ENCODE measurements at regions not wholly inside any gene's neighbourhood (a gene's known extent, or its start where the extent isn't known, plus 50 kb on each side); places are given as distances from the start of the nearest gene placed in this dataset.

DNA sequence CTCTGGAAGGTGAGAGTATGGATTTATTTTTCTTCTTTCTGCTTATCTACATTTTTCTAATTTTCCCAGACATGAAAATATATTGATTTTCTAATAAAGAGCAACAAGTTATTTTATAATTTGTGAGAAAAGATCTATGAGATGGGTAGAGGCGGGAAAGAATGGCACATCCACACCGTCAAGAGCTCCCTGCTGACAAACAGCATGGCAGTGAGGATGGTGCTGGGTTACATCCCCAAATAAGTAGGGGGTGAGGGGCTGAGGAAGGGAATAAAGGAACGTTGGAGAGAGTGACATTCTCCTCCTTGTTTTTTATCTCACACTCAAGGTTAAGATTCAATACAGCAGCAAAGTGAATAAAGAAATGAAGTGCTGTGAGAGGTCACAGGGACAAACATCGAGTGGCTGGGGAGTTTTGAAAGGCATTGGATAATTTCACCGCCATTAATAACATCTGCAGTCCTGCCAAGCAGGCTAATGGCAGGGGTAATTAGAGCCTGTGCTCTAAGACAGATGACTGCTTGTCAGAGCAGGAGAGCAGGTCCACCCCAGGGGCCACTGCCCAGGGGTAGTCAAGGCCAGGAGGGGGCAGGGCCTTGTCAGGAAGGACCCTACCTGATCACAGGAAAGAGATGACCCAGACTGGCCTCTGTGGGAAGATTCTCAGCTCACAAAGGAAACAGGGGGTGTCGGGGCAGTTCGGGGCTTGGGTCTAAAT lies 323.8 kb downstream of the FBXW7 start:
- DNase-seq, result no peak
- Histone ChIP-seq H3K36me3 (ENCODE audit: control insufficient read depth in 4 of 4, insufficient read depth in 4 of 4, low read length in 3 of 4) (no peaks in the 10 kb centered on the region), H3K27me3 (replicated peaks in 2 of 5; ENCODE audit: control insufficient read depth in 4 of 5, insufficient read depth in 5 of 5, low read length in 4 of 5) (peaks cover 0 to 7% (median 0%) of the 10 kb centered on the region in 5 experiments), H3K27ac (ENCODE audit: insufficient read depth in 1 of 2, low read depth in 1 of 2, low read length in 2 of 2, poor library complexity in 1 of 2, severe bottlenecking in 2 of 2) (no peak overlapping the region), H3K9me3 (ENCODE audit: control extremely low read depth in 1 of 5, control insufficient read depth in 4 of 5, insufficient read depth in 2 of 5, low read depth in 1 of 5, low read length in 4 of 5) (peaks cover 0 to 4% (median 3%) of the 10 kb centered on the region in 5 experiments), H3K4me1 (ENCODE audit: control extremely low read depth in 1 of 4, control insufficient read depth in 4 of 4, insufficient read depth in 4 of 4, low read length in 3 of 4) (no peaks in the 10 kb centered on the region), H3K4me3 (ENCODE audit: control insufficient read depth in 1 of 7, extremely low read depth in 1 of 7, insufficient read depth in 4 of 7, low read depth in 2 of 7, low read length in 6 of 7) (no peak overlapping the region)
- ChIA-PET CTCF (no interaction called here), POLR2A (no interaction called here)
- WGBS (ENCODE audit: insufficient coverage), result 93% methylated on average over 4 of the region's 7 CpGs

- ChIA-PET POLR2A (no interaction called here), CTCF (no interaction called here)
- Histone ChIP-seq H3K27me3 (replicated peaks in 2 of 5; ENCODE audit: control insufficient read depth in 4 of 5, insufficient read depth in 5 of 5, low read length in 4 of 5) (peaks cover 0 to 11% (median 0%) of the 10 kb centered on the region in 5 experiments), H3K4me3 (ENCODE audit: control insufficient read depth in 1 of 7, extremely low read depth in 1 of 7, insufficient read depth in 4 of 7, low read depth in 2 of 7, low read length in 6 of 7) (no peak overlapping the region), H3K9me3 (ENCODE audit: control extremely low read depth in 1 of 5, control insufficient read depth in 4 of 5, insufficient read depth in 2 of 5, low read depth in 1 of 5, low read length in 4 of 5) (peaks cover 0 to 4% (median 1%) of the 10 kb centered on the region in 5 experiments), H3K27ac (ENCODE audit: insufficient read depth in 1 of 2, low read depth in 1 of 2, low read length in 2 of 2, poor library complexity in 1 of 2, severe bottlenecking in 2 of 2) (no peak overlapping the region), H3K4me1 (ENCODE audit: control extremely low read depth in 1 of 4, control insufficient read depth in 4 of 4, insufficient read depth in 4 of 4, low read length in 3 of 4) (no peaks in the 10 kb centered on the region), H3K36me3 (ENCODE audit: control insufficient read depth in 4 of 4, insufficient read depth in 4 of 4, low read length in 3 of 4) (no peaks in the 10 kb centered on the region)
- 100% methylated on average over 3 of the region's 4 CpGs for WGBS (ENCODE audit: insufficient coverage)
- DNase-seq, result no peak
Observed at GRCh38 chr4:152209772-152210493, 326.0 kb downstream of the FBXW7 start.

- 86% methylated on average over 1 of the region's 2 CpGs for WGBS (ENCODE audit: insufficient coverage)
- Histone ChIP-seq H3K4me3 (ENCODE audit: control insufficient read depth in 1 of 7, extremely low read depth in 1 of 7, insufficient read depth in 4 of 7, low read depth in 2 of 7, low read length in 6 of 7) (no peak overlapping the region), H3K36me3 (ENCODE audit: control insufficient read depth in 4 of 4, insufficient read depth in 4 of 4, low read length in 3 of 4) (no peaks in the 10 kb centered on the region), H3K27ac (ENCODE audit: insufficient read depth in 1 of 2, low read depth in 1 of 2, low read length in 2 of 2, poor library complexity in 1 of 2, severe bottlenecking in 2 of 2) (no peak overlapping the region), H3K27me3 (replicated peaks in 2 of 5; ENCODE audit: control insufficient read depth in 4 of 5, insufficient read depth in 5 of 5, low read length in 4 of 5) (peaks cover 0 to 17% (median 0%) of the 10 kb centered on the region in 5 experiments), H3K4me1 (ENCODE audit: control extremely low read depth in 1 of 4, control insufficient read depth in 4 of 4, insufficient read depth in 4 of 4, low read length in 3 of 4) (no peaks in the 10 kb centered on the region), H3K9me3 (ENCODE audit: control extremely low read depth in 1 of 5, control insufficient read depth in 4 of 5, insufficient read depth in 2 of 5, low read depth in 1 of 5, low read length in 4 of 5) (no peaks in the 10 kb centered on the region)
- ChIA-PET POLR2A (no interaction called here), CTCF (no interaction called here)
- DNase-seq, result no peak
Observed at GRCh38 chr4:152207378-152207720, 328.5 kb downstream of the FBXW7 start.

- POLR2A ChIA-PET, result no interaction called here
- peak in 1 of 3 donors; percentile 2 for DNase-seq
- WGBS (ENCODE audit: insufficient coverage), result 75% methylated on average over 6 of the region's 8 CpGs
Observed at GRCh38 chr4:152206646-152207377, 329.1 kb downstream of the FBXW7 start.

GRCh38 chr4:152206185-152206584 lies 329.7 kb downstream of the FBXW7 start:
- H3K27ac ChIP-seq (ENCODE audit: insufficient read depth in 1 of 2, low read depth in 1 of 2, low read length in 2 of 2, poor library complexity in 1 of 2, severe bottlenecking in 2 of 2), result no peak overlapping the region
- H3K4me3 ChIP-seq (ENCODE audit: control insufficient read depth in 1 of 7, extremely low read depth in 1 of 7, insufficient read depth in 4 of 7, low read depth in 2 of 7, low read length in 6 of 7), result no peak overlapping the region
- CTCF ChIA-PET, result no interaction called here
- DNase-seq, result no peak
- POLR2A ChIA-PET, result no interaction called here
- peaks cover 0 to 17% (median 0%) of the 10 kb centered on the region in 5 experiments for H3K27me3 ChIP-seq (replicated peaks in 2 of 5; ENCODE audit: control insufficient read depth in 4 of 5, insufficient read depth in 5 of 5, low read length in 4 of 5)
- H3K4me1 ChIP-seq (ENCODE audit: control extremely low read depth in 1 of 4, control insufficient read depth in 4 of 4, insufficient read depth in 4 of 4, low read length in 3 of 4), result no peaks in the 10 kb centered on the region
- H3K9me3 ChIP-seq (ENCODE audit: control extremely low read depth in 1 of 5, control insufficient read depth in 4 of 5, insufficient read depth in 2 of 5, low read depth in 1 of 5, low read length in 4 of 5), result no peaks in the 10 kb centered on the region
- WGBS (ENCODE audit: insufficient coverage), result 93% methylated on average over 3 of the region's 5 CpGs
- H3K36me3 ChIP-seq (ENCODE audit: control insufficient read depth in 4 of 4, insufficient read depth in 4 of 4, low read length in 3 of 4), result no peaks in the 10 kb centered on the region

More at GRCh38 chr4:152206646-152207377, 329.1 kb downstream of the FBXW7 start:
- no peaks in the 10 kb centered on the region for H3K9me3 ChIP-seq (ENCODE audit: control extremely low read depth in 1 of 5, control insufficient read depth in 4 of 5, insufficient read depth in 2 of 5, low read depth in 1 of 5, low read length in 4 of 5)
- no peaks in the 10 kb centered on the region for H3K4me1 ChIP-seq (ENCODE audit: control extremely low read depth in 1 of 4, control insufficient read depth in 4 of 4, insufficient read depth in 4 of 4, low read length in 3 of 4)
- H3K27me3 ChIP-seq (replicated peaks in 2 of 5; ENCODE audit: control insufficient read depth in 4 of 5, insufficient read depth in 5 of 5, low read length in 4 of 5), result peaks cover 0 to 17% (median 0%) of the 10 kb centered on the region in 5 experiments
- no peak overlapping the region for H3K4me3 ChIP-seq (ENCODE audit: control insufficient read depth in 1 of 7, extremely low read depth in 1 of 7, insufficient read depth in 4 of 7, low read depth in 2 of 7, low read length in 6 of 7)
- H3K27ac ChIP-seq (ENCODE audit: insufficient read depth in 1 of 2, low read depth in 1 of 2, low read length in 2 of 2, poor library complexity in 1 of 2, severe bottlenecking in 2 of 2), result no peak overlapping the region
- CTCF ChIA-PET, result no interaction called here
- H3K36me3 ChIP-seq (ENCODE audit: control insufficient read depth in 4 of 4, insufficient read depth in 4 of 4, low read length in 3 of 4), result no peaks in the 10 kb centered on the region

DNA sequence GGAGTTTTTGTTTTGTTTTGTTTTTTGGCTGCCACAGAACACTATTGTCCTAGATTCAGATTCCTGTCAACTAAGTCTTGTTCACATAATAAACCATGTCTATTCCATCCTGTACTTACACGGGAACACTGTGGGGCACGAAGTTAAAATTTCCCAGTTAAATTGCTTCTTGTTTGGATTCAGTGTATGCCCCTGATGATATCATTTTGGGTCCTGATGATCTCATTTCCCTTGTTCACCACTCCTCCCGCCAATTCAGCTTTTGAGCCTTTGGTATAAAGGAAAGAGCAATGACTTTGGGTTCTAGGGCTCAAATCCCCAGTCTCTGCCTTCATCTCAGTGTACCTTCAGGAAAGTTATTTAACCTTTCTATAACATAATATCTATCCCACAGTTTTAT lies 333.5 kb downstream of the FBXW7 start:
- CTCF ChIA-PET, result no interaction called here

More for the DNA sequence above, 333.5 kb downstream of the FBXW7 start:
- DNase-seq, result no peak
- H3K27ac ChIP-seq (ENCODE audit: insufficient read depth in 1 of 2, low read depth in 1 of 2, low read length in 2 of 2, poor library complexity in 1 of 2, severe bottlenecking in 2 of 2), result no peak overlapping the region
- H3K9me3 ChIP-seq (ENCODE audit: control extremely low read depth in 1 of 5, control insufficient read depth in 4 of 5, insufficient read depth in 2 of 5, low read depth in 1 of 5, low read length in 4 of 5), result no peaks in the 10 kb centered on the region
- peaks cover 0 to 11% (median 0%) of the 10 kb centered on the region in 5 experiments for H3K27me3 ChIP-seq (replicated peaks in 2 of 5; ENCODE audit: control insufficient read depth in 4 of 5, insufficient read depth in 5 of 5, low read length in 4 of 5)
- no peaks in the 10 kb centered on the region for H3K36me3 ChIP-seq (ENCODE audit: control insufficient read depth in 4 of 4, insufficient read depth in 4 of 4, low read length in 3 of 4)
- H3K4me1 ChIP-seq (ENCODE audit: control extremely low read depth in 1 of 4, control insufficient read depth in 4 of 4, insufficient read depth in 4 of 4, low read length in 3 of 4), result no peaks in the 10 kb centered on the region
- WGBS (ENCODE audit: insufficient coverage), result no CpG with 5 or more reads among the region's 3 CpGs
- POLR2A ChIA-PET, result no interaction called here
- H3K4me3 ChIP-seq (ENCODE audit: control insufficient read depth in 1 of 7, extremely low read depth in 1 of 7, insufficient read depth in 4 of 7, low read depth in 2 of 7, low read length in 6 of 7), result no peak overlapping the region
